GM23338 (cell line): ENCODE measurements at regions not wholly inside any gene's neighbourhood (a gene's known extent, or its start where the extent isn't known, plus 50 kb on each side); places are given as distances from the start of the nearest gene placed in this dataset.

Source experiments
- ATAC-seq: fragments of 200-7000 bp; cut with Tn5 transposase; 3 replicates; pipeline ENCODE4 v1.9.1; 2020
- DNase-seq: peaks from one replicate; pipeline ENCODE4 v3.0.0-alpha.2; 2015; ENCODE audit warnings: low spot score
- H2AFZ ChIP-seq: fragments of 200-600 bp; sonication (generic); 2 replicates; pipeline ENCODE4 v1.8.0; 2016; ENCODE audit warnings: antibody characterized with exemption, mild to moderate bottlenecking, moderate library complexity
- H3F3A ChIP-seq: fragments of 200-600 bp; sonication (generic); replicated peaks from 2 replicates; pipeline ENCODE4 v1.8.0; 2017; ENCODE audit warnings: antibody characterized with exemption, mixed run types, low read depth
- H3K27ac ChIP-seq: fragments of 200-600 bp; sonication (generic); 2 replicates; pipeline ENCODE4 v1.6.1; 2016; ENCODE audit warnings: low read depth
- H3K27me3 ChIP-seq: fragments of 200-600 bp; sonication (generic); 2 replicates; pipeline ENCODE4 v1.8.0; 2016; ENCODE audit warnings: mild to moderate bottlenecking, mixed run types, moderate library complexity; ENCODE audit not compliant: insufficient read depth
- H3K36me3 ChIP-seq: fragments of 200-600 bp; sonication (generic); 2 replicates; pipeline ENCODE4 v1.8.0; 2016; ENCODE audit warnings: mild to moderate bottlenecking; ENCODE audit not compliant: insufficient read depth
- H3K4me1 ChIP-seq: fragments of 200-600 bp; sonication (generic); 2 replicates; pipeline ENCODE4 v1.8.0; 2016; ENCODE audit warnings: mild to moderate bottlenecking, moderate library complexity; ENCODE audit not compliant: insufficient read depth
- H3K4me2 ChIP-seq: fragments of 200-600 bp; sonication (generic); 2 replicates; pipeline ENCODE4 v1.7.1; 2017; ENCODE audit warnings: mixed run types
- H3K4me3 ChIP-seq: fragments of 200-600 bp; sonication (generic); 2 replicates; pipeline ENCODE4 v1.6.1; 2016; ENCODE audit warnings: mixed run types
- H3K79me2 ChIP-seq: fragments of 200-600 bp; sonication (generic); replicated peaks from 2 replicates; pipeline ENCODE4 v1.8.0; 2017; ENCODE audit warnings: mild to moderate bottlenecking; ENCODE audit not compliant: insufficient read depth
- H3K9me2 ChIP-seq: fragments of 200-600 bp; sonication (generic); 2 replicates; pipeline ENCODE4 v1.8.0; 2017; ENCODE audit not compliant: insufficient read depth
- H4K20me1 ChIP-seq: fragments of 200-600 bp; sonication (generic); replicated peaks from 2 replicates; pipeline ENCODE4 v1.8.0; 2017; ENCODE audit warnings: mild to moderate bottlenecking; ENCODE audit not compliant: insufficient read depth
- H3K27ac Mint-ChIP-seq: 2 replicates; pipeline ENCODE4 v1.8.0; 2020; ENCODE audit warnings: inconsistent platforms, mild to moderate bottlenecking, moderate library complexity, mixed read lengths
- H3K27me3 Mint-ChIP-seq: 3 replicates; pipeline ENCODE4 v1.8.0; 2022; ENCODE audit warnings: low read depth, mild to moderate bottlenecking, moderate library complexity, mixed read lengths, inconsistent platforms; ENCODE audit not compliant: insufficient read depth, poor library complexity
- H3K36me3 Mint-ChIP-seq: 3 replicates; pipeline ENCODE4 v1.8.0; 2021; ENCODE audit warnings: low read depth, mild to moderate bottlenecking, inconsistent platforms, moderate library complexity, mixed read lengths
- H3K4me1 Mint-ChIP-seq: 3 replicates; pipeline ENCODE4 v1.8.0; 2020; ENCODE audit warnings: mild to moderate bottlenecking, inconsistent platforms, mixed read lengths
- H3K4me3 Mint-ChIP-seq: 3 replicates; pipeline ENCODE4 v1.8.0; 2021; ENCODE audit warnings: moderate library complexity, mild to moderate bottlenecking, inconsistent platforms, mixed read lengths
- H3K9me3 Mint-ChIP-seq: 3 replicates; pipeline ENCODE4 v1.8.0; 2020; ENCODE audit warnings: moderate library complexity, mild to moderate bottlenecking, inconsistent platforms, mixed read lengths
- CREB1 ChIP-seq: fragments of 250-450 bp; sonication (Bioruptor Pico); IDR thresholded peaks from 2 replicates; pipeline ENCODE4 v1.5.0; 2020; ENCODE audit warnings: low read depth, mild to moderate bottlenecking, moderate library complexity
- EZH2 ChIP-seq: fragments of 200-600 bp; sonication (generic); IDR thresholded peaks from one replicate; pipeline ENCODE4 v1.8.0; 2017; ENCODE audit warnings: antibody characterized with exemption, mild to moderate bottlenecking, low read depth; ENCODE audit not compliant: unreplicated experiment
- JUNB ChIP-seq: IDR thresholded peaks from one replicate; pipeline ENCODE4 v1.6.1; 2016; ENCODE audit warnings: antibody characterized with exemption; ENCODE audit not compliant: unreplicated experiment
- NANOG ChIP-seq: IDR thresholded peaks from 2 replicates; pipeline ENCODE4 v1.6.1; 2016; ENCODE audit warnings: antibody characterized with exemption, borderline replicate concordance
- POLR2AphosphoS5 ChIP-seq: IDR thresholded peaks from 2 replicates; pipeline ENCODE4 v1.6.1; 2016; ENCODE audit warnings: antibody characterized with exemption, low read depth
- STAT1 ChIP-seq: IDR thresholded peaks from one replicate; pipeline ENCODE4 v1.6.1; 2016; ENCODE audit warnings: antibody characterized with exemption; ENCODE audit not compliant: unreplicated experiment
- ZNF114 ChIP-seq: fragments of 250-450 bp; sonication (Bioruptor Pico); IDR thresholded peaks from 2 replicates; pipeline ENCODE4 v1.5.0; 2020; ENCODE audit warnings: mild to moderate bottlenecking, moderate library complexity
- ZNF331 ChIP-seq: fragments of 250-450 bp; sonication (Bioruptor Pico); IDR thresholded peaks from 2 replicates; pipeline ENCODE4 v1.5.0; 2020; ENCODE audit warnings: low read depth, mild to moderate bottlenecking, moderate library complexity
- ZNF462 ChIP-seq: fragments of 250-450 bp; sonication (Bioruptor Pico); IDR thresholded peaks from 2 replicates; pipeline ENCODE4 v1.5.0; 2020; ENCODE audit warnings: mild to moderate bottlenecking, moderate library complexity

- TF ChIP-seq ZNF462 (CRISPR knock-in tag): no peak
Measured at GRCh38 chr12:98106031-98106683, 409.2 kb upstream of the TMPO start (continued).

- peaks cover 12% of the 10 kb centered on the region for H3K4me1 Mint-ChIP-seq
- no peak for TF ChIP-seq JUNB
- TF ChIP-seq NANOG: no peak
- no peak for TF ChIP-seq ZNF462 (CRISPR knock-in tag)
- TF ChIP-seq EZH2: no peak
- no peak for TF ChIP-seq ZNF114 (CRISPR knock-in tag)
- no peak for TF ChIP-seq STAT1
- TF ChIP-seq ZNF331 (CRISPR knock-in tag): no peak
- TF ChIP-seq POLR2AphosphoS5: no peak
- TF ChIP-seq CREB1 (CRISPR knock-in tag): no peak
Measured at GRCh38 chr12:98109266-98109665, 406.1 kb upstream of the TMPO start.

More at GRCh38 chr12:98109266-98109665, 406.1 kb upstream of the TMPO start:
- H4K20me1 ChIP-seq: no peaks in the 10 kb centered on the region
- H3K4me3 ChIP-seq: no peak overlapping the region
- ATAC-seq (no peak), DNase-seq (no peak)
- Mint-ChIP-seq H3K9me3 (no peaks in the 10 kb centered on the region), H3K36me3 (no peaks in the 10 kb centered on the region), H3K27ac (no peak overlapping the region), H3K27me3 (peaks cover 2% of the 10 kb centered on the region), H3K4me3 (no peak overlapping the region)
- H3K79me2 ChIP-seq: no peaks in the 10 kb centered on the region
- no peaks in the 10 kb centered on the region for H3K36me3 ChIP-seq
- H3K27ac ChIP-seq: no peak overlapping the region
- H3K4me1 ChIP-seq: peaks cover 3% of the 10 kb centered on the region; the same call in 1 of the 2 replicates
- no peak overlapping the region for H3K4me2 ChIP-seq
- H2AFZ ChIP-seq: 0 out of 2 replicates have a peak overlapping the region, but pooled peaks have one; percentile 35
- no peaks in the 10 kb centered on the region; the same call in 1 of the 2 replicates for H3K9me2 ChIP-seq
- H3F3A ChIP-seq: no peaks in the 10 kb centered on the region
- no peaks in the 10 kb centered on the region for H3K27me3 ChIP-seq
